ENCODE measurements at regions not wholly inside any gene's neighbourhood (a gene's known extent, or its start where the extent isn't known, plus 50 kb on each side); places are given as distances from the start of the nearest gene placed in this dataset.

GRCh38 chr13:63699948-63700347, 2284.3 kb upstream of the PCDH20 start:
- no peak overlapping the region for H3K4me3 ChIP-seq
- no peak overlapping the region for H3K27ac ChIP-seq
- no peak for DNase-seq (ENCODE audit: low spot score in 2 of 2)
- TF ChIP-seq CTCF (IDR thresholded peaks at IDR 0.05) = no peak
- no peak for TF ChIP-seq EP300 (IDR thresholded peaks at IDR 0.05)
- TF ChIP-seq POLR2A (IDR thresholded peaks at IDR 0.05) = no peak
- H3K27me3 ChIP-seq = no peaks in the 10 kb centered on the region
- H3K36me3 ChIP-seq = no peaks in the 10 kb centered on the region
- 96 to 97% methylated on average over 5 of the region's 5 CpGs for WGBS, 2 donors
- H3K9me3 ChIP-seq = no peaks in the 10 kb centered on the region
- no peaks in the 10 kb centered on the region for H3K4me1 ChIP-seq

DNA sequence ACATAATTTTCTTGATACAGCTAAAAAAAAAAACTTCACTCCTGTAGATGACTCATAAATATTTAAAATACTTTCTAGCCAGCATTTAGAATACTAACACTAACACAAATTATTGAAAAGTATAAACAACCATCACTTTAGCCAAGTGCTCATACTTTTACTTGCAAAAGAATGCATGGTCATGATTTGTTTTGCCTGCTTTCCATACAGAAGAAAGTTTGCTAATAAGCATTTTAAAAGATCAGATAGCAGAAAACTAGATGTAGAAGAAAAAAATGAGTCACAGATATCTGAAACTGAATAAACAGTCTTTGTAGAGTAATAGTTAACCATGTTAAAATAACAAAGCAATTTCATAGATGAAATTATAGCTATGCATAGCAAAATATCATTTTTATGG, 2280.4 kb upstream of the PCDH20 start:
- peaks cover 0 to 9% (median 0%) of the 10 kb centered on the region in 4 donors for H3K9me3 ChIP-seq
- H3K27me3 ChIP-seq = no peaks in the 10 kb centered on the region
- H3K27ac ChIP-seq = no peak overlapping the region
- no peak for DNase-seq (ENCODE audit: low spot score in 2 of 2)
- H3K36me3 ChIP-seq = no peaks in the 10 kb centered on the region
- H3K4me3 ChIP-seq = no peak overlapping the region
- H3K4me1 ChIP-seq = no peaks in the 10 kb centered on the region
- TF ChIP-seq CTCF (IDR thresholded peaks at IDR 0.05) = no peak
- no peak for TF ChIP-seq POLR2A (IDR thresholded peaks at IDR 0.05)
- no peak for TF ChIP-seq EP300 (IDR thresholded peaks at IDR 0.05)

DNA sequence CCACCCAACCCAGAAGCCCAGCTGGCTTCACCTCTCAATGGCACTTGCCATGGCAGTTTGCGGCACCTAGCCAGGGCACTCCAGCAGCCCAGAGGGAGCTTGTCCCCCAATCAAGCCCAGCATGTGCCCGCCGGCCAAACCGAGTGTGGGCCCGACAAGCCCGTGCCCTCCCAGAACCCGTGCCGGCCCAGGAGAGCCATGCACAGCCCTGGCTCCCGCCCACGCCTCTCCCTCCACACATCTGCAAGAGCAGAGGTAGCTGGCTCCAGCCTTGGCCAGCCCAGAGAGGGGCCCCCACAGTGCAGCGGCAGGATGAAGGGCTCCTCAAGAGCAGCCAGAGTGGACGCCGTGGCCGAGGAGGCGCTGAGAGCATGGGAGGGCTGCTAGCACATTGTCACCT, 2278.0 kb upstream of the PCDH20 start:
- peaks cover 0 to 9% (median 0%) of the 10 kb centered on the region in 4 donors for H3K9me3 ChIP-seq
- H3K4me1 ChIP-seq = no peaks in the 10 kb centered on the region
- no peaks in the 10 kb centered on the region for H3K27me3 ChIP-seq
- no peaks in the 10 kb centered on the region for H3K36me3 ChIP-seq
- no peak overlapping the region for H3K4me3 ChIP-seq
- WGBS, 2 donors = 91 to 95% methylated on average over 15 of the region's 15 CpGs
- H3K27ac ChIP-seq = no peak overlapping the region
- DNase-seq (ENCODE audit: low spot score in 2 of 2) = no peak
- TF ChIP-seq EP300 (IDR thresholded peaks at IDR 0.05) (no peak), POLR2A (IDR thresholded peaks at IDR 0.05) (no peak), CTCF (IDR thresholded peaks at IDR 0.05) (no peak)

DNA sequence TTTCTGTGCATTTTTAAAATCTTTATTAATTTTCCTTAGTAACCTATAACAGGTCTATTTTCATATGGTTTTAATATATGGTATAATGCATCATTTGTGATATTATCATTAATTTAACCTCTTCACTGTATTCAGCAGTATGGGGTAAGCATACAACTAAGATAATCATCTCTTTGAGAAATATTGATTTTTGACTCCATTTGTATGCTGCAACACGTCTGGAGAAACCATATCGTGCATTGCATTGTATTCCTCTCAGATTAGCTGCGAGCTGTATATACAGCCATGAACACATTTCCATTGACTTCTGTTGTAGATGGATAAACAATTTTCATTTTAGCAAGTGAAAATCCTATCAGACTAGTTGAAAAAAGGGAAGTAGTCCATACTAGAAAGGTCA, 2275.8 kb upstream of the PCDH20 start:
- TF ChIP-seq EP300 (IDR thresholded peaks at IDR 0.05) (no peak), POLR2A (IDR thresholded peaks at IDR 0.05) (no peak), CTCF (IDR thresholded peaks at IDR 0.05) (no peak)
- Histone ChIP-seq H3K9me3 (peaks cover 0 to 9% (median 0%) of the 10 kb centered on the region in 4 donors), H3K27ac (no peak overlapping the region), H3K27me3 (no peaks in the 10 kb centered on the region), H3K36me3 (no peaks in the 10 kb centered on the region), H3K4me1 (no peaks in the 10 kb centered on the region), H3K4me3 (no peak overlapping the region)
- DNase-seq (ENCODE audit: low spot score in 2 of 2) = no peak
- WGBS, 2 donors = 82 to 85% methylated on average over 3 of the region's 3 CpGs

DNA sequence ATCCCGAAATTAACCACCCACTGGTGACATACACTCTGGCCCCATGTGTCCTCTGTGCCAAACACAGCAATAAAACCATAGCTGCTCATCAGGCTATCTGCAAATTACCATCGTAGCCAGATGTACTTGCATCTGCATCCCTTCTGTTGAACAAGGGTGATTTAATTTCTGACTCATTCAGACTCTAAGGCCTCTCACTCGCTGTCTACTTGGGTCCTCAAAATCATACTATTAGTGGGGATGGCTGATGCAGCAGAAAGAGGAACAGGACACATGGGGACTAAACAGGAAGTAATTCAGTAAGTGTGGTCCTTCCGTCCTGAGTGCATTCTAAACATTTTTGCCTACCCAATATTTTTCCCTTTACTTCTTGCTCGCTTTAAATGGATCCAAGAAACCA, 2275.0 kb upstream of the PCDH20 start:
- no peak for DNase-seq (ENCODE audit: low spot score in 2 of 2)
- Histone ChIP-seq H3K4me3 (no peak overlapping the region), H3K4me1 (no peaks in the 10 kb centered on the region), H3K27me3 (no peaks in the 10 kb centered on the region), H3K27ac (no peak overlapping the region), H3K36me3 (no peaks in the 10 kb centered on the region), H3K9me3 (peaks cover 0 to 9% (median 0%) of the 10 kb centered on the region in 4 donors)
- no peak for TF ChIP-seq POLR2A (IDR thresholded peaks at IDR 0.05)
- no peak for TF ChIP-seq CTCF (IDR thresholded peaks at IDR 0.05)
- no peak for TF ChIP-seq EP300 (IDR thresholded peaks at IDR 0.05)
- 75 to 82% methylated on average over 5 of the region's 5 CpGs for WGBS, 2 donors
